Naive thymus-derived CD4-positive, alpha-beta T cell (primary cell): ENCODE measurements at regions not wholly inside any gene's neighbourhood (a gene's known extent, or its start where the extent isn't known, plus 50 kb on each side); places are given as distances from the start of the nearest gene placed in this dataset.
"Not testable (repeated sequence)": the region's sequence is repeated elsewhere in the genome, so short reads cannot be mapped to it uniquely, and the experiment has no call there.

Experiments
- ATAC-seq: fragments of 150-1000 bp; cut with Tn5 transposase; 2 replicates; pipeline ENCODE4 v1.10.0; 2021; ENCODE audit warnings: mild to moderate bottlenecking, moderate library complexity
- CTCF ChIA-PET: fragments of 350-600 bp; sonication (Branson Sonifier 250); formaldehyde crosslinking; loops from one replicate; lab custom pipeline; 2021; ENCODE audit warnings: antibody characterized with exemption; lab: Charles Lee
- POLR2A ChIA-PET: fragments of 350-600 bp; sonication (Branson Sonifier 250); formaldehyde crosslinking; loops from one replicate; lab custom pipeline; 2021; ENCODE audit warnings: antibody characterized with exemption, inconsistent platforms; lab: Charles Lee
- DNase-seq, 9 donors: peaks; one replicate each; pipeline versions ENCODE4 v3.0.0 to v3.0.0-alpha.2; 2020 to 2022; ENCODE audit warnings: mixed read lengths in 1 of 9
- H3K27ac ChIP-seq: one replicate; pipeline ENCODE4 v1.7.0; 2013; ENCODE audit warnings: mild to moderate bottlenecking, low read depth, low read length, moderate library complexity
- H3K27me3 ChIP-seq, 2 donors: one replicate each; pipeline ENCODE4 v1.7.0; 2013; ENCODE audit warnings: low read length in 2 of 2, mild to moderate bottlenecking in 2 of 2, moderate library complexity in 2 of 2; ENCODE audit not compliant: control insufficient read depth in 2 of 2, insufficient read depth in 2 of 2
- H3K36me3 ChIP-seq, 3 experiments: 1 replicate in 2 of 3; 2 replicates in 1 of 3; pipeline ENCODE4 v1.7.0; 2013; ENCODE audit warnings: low read length in 3 of 3, mild to moderate bottlenecking in 3 of 3, moderate library complexity in 1 of 3; ENCODE audit not compliant: insufficient read depth in 3 of 3, control insufficient read depth in 2 of 3
- H3K4me1 ChIP-seq, 2 donors: one replicate each; pipeline ENCODE4 v1.7.0; 2013; ENCODE audit warnings: low read length in 2 of 2, mild to moderate bottlenecking in 2 of 2, moderate library complexity in 1 of 2; ENCODE audit not compliant: control insufficient read depth in 2 of 2, insufficient read depth in 2 of 2
- H3K4me3 ChIP-seq: 2 replicates; pipeline ENCODE4 v1.7.0; 2013; ENCODE audit warnings: mild to moderate bottlenecking, low read length
- H3K9me3 ChIP-seq, 3 experiments: 1 replicate in 2 of 3; 2 replicates in 1 of 3; pipeline ENCODE4 v1.7.0; 2013; ENCODE audit warnings: low read length in 3 of 3; ENCODE audit not compliant: control insufficient read depth in 2 of 3
- H3K27ac Mint-ChIP-seq, 9 donors: one replicate each; pipeline ENCODE4 v1.8.0; 2020 to 2022; ENCODE audit warnings: mixed read lengths in 9 of 9, mild to moderate bottlenecking in 8 of 9, moderate library complexity in 5 of 9, inconsistent platforms in 2 of 9
- H3K27me3 Mint-ChIP-seq, 5 donors: one replicate each; pipeline ENCODE4 v1.8.0; 2021 to 2022; ENCODE audit warnings: mixed read lengths in 5 of 5, mild to moderate bottlenecking in 1 of 5
- H3K36me3 Mint-ChIP-seq, 5 donors: one replicate each; pipeline ENCODE4 v1.8.0; 2020 to 2022; ENCODE audit warnings: mixed read lengths in 5 of 5, mild to moderate bottlenecking in 3 of 5, inconsistent platforms in 1 of 5
- H3K4me1 Mint-ChIP-seq, 7 donors: one replicate each; pipeline ENCODE4 v1.8.0; 2020 to 2022; ENCODE audit warnings: mixed read lengths in 7 of 7, mild to moderate bottlenecking in 3 of 7, inconsistent platforms in 1 of 7
- H3K4me3 Mint-ChIP-seq, 10 donors: one replicate each; pipeline ENCODE4 v1.8.0; 2020 to 2022; ENCODE audit warnings: mild to moderate bottlenecking in 10 of 10, mixed read lengths in 10 of 10, moderate library complexity in 6 of 10, inconsistent platforms in 2 of 10
- H3K9me3 Mint-ChIP-seq, 11 donors: one replicate each; pipeline ENCODE4 v1.8.0; 2020 to 2022; ENCODE audit warnings: mixed read lengths in 11 of 11, mild to moderate bottlenecking in 4 of 11, inconsistent platforms in 1 of 11, moderate library complexity in 1 of 11
- intact Hi-C, 2 donors: fragments of 100-400 bp; cut with micrococcal nuclease; formaldehyde crosslinking; loops; one replicate each; pipeline ENCODE4 v1.15.1; 2023

- H3K27ac ChIP-seq, H3K27ac Mint-ChIP-seq, intact Hi-C loops, POLR2A ChIA-PET, H3K27me3 Mint-ChIP-seq, DNase-seq, H3K4me3 ChIP-seq, H3K4me3 Mint-ChIP-seq, H3K9me3 ChIP-seq, H3K36me3 Mint-ChIP-seq, H3K36me3 ChIP-seq, H3K4me1 ChIP-seq, H3K4me1 Mint-ChIP-seq, CTCF ChIA-PET, H3K27me3 ChIP-seq, ATAC-seq: not testable (repeated sequence)
- peaks cover 0 to 12% (median 2%) of the 10 kb centered on the region in 11 donors for H3K9me3 Mint-ChIP-seq
Measured at GRCh38 chr14:45796006-45796405, 543.0 kb upstream of the MIS18BP1 start.

- Histone ChIP-seq H3K27ac (no peak overlapping the region), H3K36me3 (no peaks in the 10 kb centered on the region), H3K4me3 (no peak overlapping the region), H3K9me3 (peaks cover 0 to 7% (median 0%) of the 10 kb centered on the region in 3 experiments), H3K4me1 (no peaks in the 10 kb centered on the region), H3K27me3 (no peaks in the 10 kb centered on the region)
- ATAC-seq (no peak), DNase-seq (no peak)
- Mint-ChIP-seq H3K27me3 (no peaks in the 10 kb centered on the region), H3K36me3 (peaks cover 0 to 2% (median 0%) of the 10 kb centered on the region in 5 donors), H3K27ac (no peak overlapping the region), H3K4me3 (no peak overlapping the region), H3K9me3 (peaks cover 0 to 12% (median 5%) of the 10 kb centered on the region in 11 donors), H3K4me1 (no peaks in the 10 kb centered on the region)
- POLR2A ChIA-PET: no interaction called here
- intact Hi-C loops: no loop called here
- CTCF ChIA-PET: no interaction called here
Measured at GRCh38 chr14:45793081-45793480, 540.1 kb upstream of the MIS18BP1 start.

GRCh38 chr14:45790293-45790692, 537.3 kb upstream of the MIS18BP1 start:
- H3K9me3 ChIP-seq: peaks cover 0 to 26% (median 5%) of the 10 kb centered on the region in 3 experiments
- no peaks in the 10 kb centered on the region for H3K36me3 ChIP-seq
- H3K4me1 ChIP-seq: no peaks in the 10 kb centered on the region
- no peak overlapping the region for H3K4me3 ChIP-seq
- ATAC-seq (no peak), DNase-seq (no peak)
- POLR2A ChIA-PET: no interaction called here
- Mint-ChIP-seq H3K4me3 (no peak overlapping the region), H3K27me3 (no peaks in the 10 kb centered on the region), H3K4me1 (no peaks in the 10 kb centered on the region), H3K36me3 (peaks cover 0 to 3% (median 0%) of the 10 kb centered on the region in 5 donors), H3K27ac (no peak overlapping the region), H3K9me3 (peaks cover 0 to 31% (median 12%) of the 10 kb centered on the region in 11 donors)
- CTCF ChIA-PET: no interaction called here
- H3K27ac ChIP-seq: no peak overlapping the region
- intact Hi-C loops: no loop called here
- H3K27me3 ChIP-seq: no peaks in the 10 kb centered on the region

- POLR2A ChIA-PET: no interaction called here
- Histone ChIP-seq H3K27ac (no peak overlapping the region), H3K9me3 (peaks cover 0 to 28% (median 12%) of the 10 kb centered on the region in 3 experiments), H3K4me3 (no peak overlapping the region), H3K27me3 (no peaks in the 10 kb centered on the region), H3K4me1 (no peaks in the 10 kb centered on the region), H3K36me3 (no peaks in the 10 kb centered on the region)
- H3K4me3 Mint-ChIP-seq: no peak overlapping the region
- ATAC-seq (no peak), DNase-seq (no peak)
- no peaks in the 10 kb centered on the region for H3K27me3 Mint-ChIP-seq
- H3K27ac Mint-ChIP-seq: no peak overlapping the region
- CTCF ChIA-PET: interaction anchor here (0.6 kb wide), 1 partner anchor 22 kb away, joined by 3 read pairs; no protein-coding TSS in a partner anchor
- intact Hi-C loops: no loop called here
- H3K4me1 Mint-ChIP-seq: no peaks in the 10 kb centered on the region
- peaks cover 0 to 7% (median 0%) of the 10 kb centered on the region in 5 donors for H3K36me3 Mint-ChIP-seq
- H3K9me3 Mint-ChIP-seq: peaks cover 6 to 56% (median 22%) of the 10 kb centered on the region in 11 donors
Measured at GRCh38 chr14:45787167-45787566, 534.2 kb upstream of the MIS18BP1 start.

GRCh38 chr14:45786266-45786665, 533.3 kb upstream of the MIS18BP1 start:
- H3K9me3 Mint-ChIP-seq: peaks cover 7 to 64% (median 25%) of the 10 kb centered on the region in 11 donors
- no peak overlapping the region for H3K4me3 Mint-ChIP-seq
- no peaks in the 10 kb centered on the region for H3K4me1 Mint-ChIP-seq
- H3K27ac ChIP-seq: no peak overlapping the region
- H3K27me3 ChIP-seq: no peaks in the 10 kb centered on the region
- CTCF ChIA-PET: no interaction called here
- H3K36me3 Mint-ChIP-seq: peaks cover 0 to 7% (median 0%) of the 10 kb centered on the region in 5 donors
- H3K27ac Mint-ChIP-seq: no peak overlapping the region
- intact Hi-C loops: no loop called here
- no peaks in the 10 kb centered on the region for H3K36me3 ChIP-seq
- H3K9me3 ChIP-seq: peaks cover 0 to 28% (median 12%) of the 10 kb centered on the region in 3 experiments
- H3K4me1 ChIP-seq: no peaks in the 10 kb centered on the region
- POLR2A ChIA-PET: no interaction called here
- DNase-seq (no peak), ATAC-seq (no peak)
- no peak overlapping the region for H3K4me3 ChIP-seq
- no peaks in the 10 kb centered on the region for H3K27me3 Mint-ChIP-seq

- Mint-ChIP-seq H3K27ac (no peak overlapping the region), H3K36me3 (peaks cover 0 to 7% (median 0%) of the 10 kb centered on the region in 5 donors), H3K4me1 (no peaks in the 10 kb centered on the region), H3K4me3 (no peak overlapping the region), H3K9me3 (peaks cover 9 to 74% (median 30%) of the 10 kb centered on the region in 11 donors), H3K27me3 (no peaks in the 10 kb centered on the region)
- no peak for ATAC-seq
- H3K27me3 ChIP-seq: no peaks in the 10 kb centered on the region
- no peak overlapping the region for H3K27ac ChIP-seq
- ChIA-PET CTCF (no interaction called here), POLR2A (no interaction called here)
- intact Hi-C loops: no loop called here
- DNase-seq: no peak
- no peak overlapping the region for H3K4me3 ChIP-seq
- peaks cover 0 to 28% (median 12%) of the 10 kb centered on the region in 3 experiments for H3K9me3 ChIP-seq
- no peaks in the 10 kb centered on the region for H3K4me1 ChIP-seq
- H3K36me3 ChIP-seq: no peaks in the 10 kb centered on the region
Measured at GRCh38 chr14:45785240-45785639, 532.2 kb upstream of the MIS18BP1 start.

- no peaks in the 10 kb centered on the region for H3K4me1 ChIP-seq
- no peak overlapping the region for H3K27ac ChIP-seq
- intact Hi-C loops: no loop called here
- no peaks in the 10 kb centered on the region for H3K4me1 Mint-ChIP-seq
- no peak overlapping the region for H3K4me3 ChIP-seq
- no peak overlapping the region for H3K27ac Mint-ChIP-seq
- no peaks in the 10 kb centered on the region for H3K36me3 Mint-ChIP-seq
- POLR2A ChIA-PET: no interaction called here
- peaks cover 0 to 40% (median 7%) of the 10 kb centered on the region in 11 donors for H3K9me3 Mint-ChIP-seq
- DNase-seq (no peak), ATAC-seq (no peak)
- no peaks in the 10 kb centered on the region for H3K27me3 ChIP-seq
- H3K4me3 Mint-ChIP-seq: no peak overlapping the region
- no peaks in the 10 kb centered on the region for H3K36me3 ChIP-seq
- no peaks in the 10 kb centered on the region for H3K27me3 Mint-ChIP-seq
- CTCF ChIA-PET: no interaction called here
- no peaks in the 10 kb centered on the region for H3K9me3 ChIP-seq
Measured at GRCh38 chr14:45766247-45766646, 513.2 kb upstream of the MIS18BP1 start.
